Smooth muscle cell (in vitro differentiated cells): ENCODE measurements at regions not wholly inside any gene's neighbourhood (a gene's known extent, or its start where the extent isn't known, plus 50 kb on each side); places are given as distances from the start of the nearest gene placed in this dataset.
"Not testable (repeated sequence)": the region's sequence is repeated elsewhere in the genome, so short reads cannot be mapped to it uniquely, and the experiment has no call there.

Experiments
- DNase-seq: peaks from one replicate; lab custom pipeline; 2025; ENCODE audit not compliant: unreplicated experiment; lab: John Stamatoyannopoulos, UW
- H2AFZ ChIP-seq: fragments of 200-600 bp; sonication (generic); 2 replicates; pipeline ENCODE4 v1.6.0; 2016; ENCODE audit warnings: antibody characterized with exemption, low read depth, mild to moderate bottlenecking
- H3F3A ChIP-seq: fragments of 200-600 bp; sonication (generic); 2 replicates; pipeline ENCODE4 v1.6.0; 2017; ENCODE audit warnings: antibody characterized with exemption, low read depth
- H3K27ac ChIP-seq: fragments of 200-600 bp; sonication (generic); 2 replicates; pipeline ENCODE4 v1.5.1; 2016; ENCODE audit warnings: low read depth, mild to moderate bottlenecking
- H3K27me3 ChIP-seq: fragments of 200-600 bp; sonication (generic); 2 replicates; pipeline ENCODE4 v1.6.1; 2016; ENCODE audit warnings: low read depth, mild to moderate bottlenecking
- H3K36me3 ChIP-seq: fragments of 200-600 bp; sonication (generic); 2 replicates; pipeline ENCODE4 v1.5.1; 2016; ENCODE audit warnings: low read depth
- H3K4me1 ChIP-seq: fragments of 200-600 bp; sonication (generic); 2 replicates; pipeline ENCODE4 v1.5.1; 2016; ENCODE audit warnings: low read depth
- H3K4me2 ChIP-seq: fragments of 200-600 bp; sonication (generic); 2 replicates; pipeline ENCODE4 v1.6.0; 2016; ENCODE audit warnings: mild to moderate bottlenecking
- H3K4me3 ChIP-seq: fragments of 200-600 bp; sonication (generic); 2 replicates; pipeline ENCODE4 v1.5.1; 2016; ENCODE audit warnings: mild to moderate bottlenecking
- H3K79me2 ChIP-seq: fragments of 200-600 bp; sonication (generic); 2 replicates; pipeline ENCODE4 v1.6.0; 2016; ENCODE audit warnings: low read depth, mild to moderate bottlenecking
- H3K9ac ChIP-seq: fragments of 200-600 bp; sonication (generic); 2 replicates; pipeline ENCODE4 v1.6.0; 2016; ENCODE audit warnings: low read depth
- H3K9me3 ChIP-seq: fragments of 200-600 bp; sonication (generic); replicated peaks from 2 replicates; pipeline ENCODE4 v1.5.1; 2016; ENCODE audit warnings: low read depth
- H4K20me1 ChIP-seq: fragments of 200-600 bp; sonication (generic); 2 replicates; pipeline ENCODE4 v1.6.0; 2016; ENCODE audit warnings: low read depth
- WGBS: methylation state at CpG from one replicate; pipeline ENCODE4 v1.1.7; 2016; ENCODE audit warnings: low lambda C conversion rate; 5-methylcytosine and 5-hydroxymethylcytosine counted together
- TF ChIP-seq, protein P1 (sequence below): fragments of 200-600 bp; sonication (generic); IDR thresholded peaks from 2 replicates; pipeline ENCODE4 v1.5.1; 2017; ENCODE audit warnings: borderline replicate concordance, mild to moderate bottlenecking, antibody characterized with exemption; ENCODE audit not compliant: insufficient read depth, poor library complexity, severe bottlenecking

DNA sequence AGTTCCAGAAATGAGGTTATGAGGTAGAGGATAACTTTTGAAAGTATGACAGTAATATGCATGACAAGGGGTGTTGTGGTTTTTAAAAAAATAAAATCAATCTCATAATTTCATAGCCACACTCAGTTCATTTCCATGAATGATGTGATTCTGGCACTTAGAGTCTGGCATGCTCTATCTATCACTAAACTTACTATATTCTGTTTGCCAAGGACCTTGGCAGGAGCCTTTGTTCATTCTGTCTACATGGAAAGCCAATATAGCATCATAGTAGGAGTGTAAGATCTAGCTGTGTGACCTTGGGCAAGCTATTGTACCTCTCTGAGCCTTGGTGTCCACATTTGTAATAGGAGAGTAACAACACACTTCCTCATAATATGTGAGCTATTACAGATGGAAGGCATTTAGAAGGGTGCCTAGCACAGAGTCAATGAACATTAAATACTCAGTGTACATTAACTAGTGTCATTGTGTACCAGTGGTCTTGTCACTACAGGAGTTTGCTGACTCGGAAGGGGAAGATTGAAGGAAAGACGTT, 507.6 kb downstream of the SOX6 start:
- H3K4me1 ChIP-seq = peaks cover 39% of the 10 kb centered on the region
- H3K9me3 ChIP-seq = no peaks in the 10 kb centered on the region
- whole genome bisulfite sequencing = 90% methylated on average over 2 of the region's 2 CpGs
- H2AFZ ChIP-seq = peak overlapping the region; percentile 75
- H3K27me3 ChIP-seq = no peaks in the 10 kb centered on the region
- TF ChIP-seq, protein P1, sequence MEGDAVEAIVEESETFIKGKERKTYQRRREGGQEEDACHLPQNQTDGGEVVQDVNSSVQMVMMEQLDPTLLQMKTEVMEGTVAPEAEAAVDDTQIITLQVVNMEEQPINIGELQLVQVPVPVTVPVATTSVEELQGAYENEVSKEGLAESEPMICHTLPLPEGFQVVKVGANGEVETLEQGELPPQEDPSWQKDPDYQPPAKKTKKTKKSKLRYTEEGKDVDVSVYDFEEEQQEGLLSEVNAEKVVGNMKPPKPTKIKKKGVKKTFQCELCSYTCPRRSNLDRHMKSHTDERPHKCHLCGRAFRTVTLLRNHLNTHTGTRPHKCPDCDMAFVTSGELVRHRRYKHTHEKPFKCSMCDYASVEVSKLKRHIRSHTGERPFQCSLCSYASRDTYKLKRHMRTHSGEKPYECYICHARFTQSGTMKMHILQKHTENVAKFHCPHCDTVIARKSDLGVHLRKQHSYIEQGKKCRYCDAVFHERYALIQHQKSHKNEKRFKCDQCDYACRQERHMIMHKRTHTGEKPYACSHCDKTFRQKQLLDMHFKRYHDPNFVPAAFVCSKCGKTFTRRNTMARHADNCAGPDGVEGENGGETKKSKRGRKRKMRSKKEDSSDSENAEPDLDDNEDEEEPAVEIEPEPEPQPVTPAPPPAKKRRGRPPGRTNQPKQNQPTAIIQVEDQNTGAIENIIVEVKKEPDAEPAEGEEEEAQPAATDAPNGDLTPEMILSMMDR = no peak
- H3K4me2 ChIP-seq = no peak overlapping the region
- no peak overlapping the region for H3K9ac ChIP-seq
- no peaks in the 10 kb centered on the region for H3K36me3 ChIP-seq
- DNase-seq = no peak
- peak overlapping the region; percentile 68 for H3K27ac ChIP-seq
- H3F3A ChIP-seq = peaks cover 5% of the 10 kb centered on the region
- H4K20me1 ChIP-seq = no peaks in the 10 kb centered on the region
- no peak overlapping the region for H3K4me3 ChIP-seq
- H3K79me2 ChIP-seq = no peaks in the 10 kb centered on the region

DNA sequence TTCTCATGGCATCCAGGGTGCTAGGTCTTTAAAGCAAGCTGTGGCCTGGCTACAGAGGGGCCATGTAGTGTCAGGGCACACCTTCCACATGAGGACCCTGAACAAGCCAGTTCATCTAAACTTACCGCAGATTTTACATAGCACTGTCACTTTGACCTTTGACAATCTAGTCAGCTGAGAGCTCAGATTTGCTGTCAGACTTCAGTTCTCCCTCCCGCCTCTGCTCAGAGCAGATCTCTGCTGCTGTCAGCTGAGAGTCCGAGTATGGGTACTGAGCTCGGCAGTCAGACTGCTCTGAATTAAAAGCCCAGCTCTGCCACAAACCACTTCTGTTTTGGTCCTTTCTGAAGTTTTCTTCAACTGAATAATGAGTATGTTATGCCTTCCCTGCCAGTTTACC, 507.1 kb downstream of the SOX6 start:
- no peak for DNase-seq
- peak overlapping the region; percentile 75 for H2AFZ ChIP-seq
- 33% methylated on average over 4 of the region's 4 CpGs for WGBS

DNA sequence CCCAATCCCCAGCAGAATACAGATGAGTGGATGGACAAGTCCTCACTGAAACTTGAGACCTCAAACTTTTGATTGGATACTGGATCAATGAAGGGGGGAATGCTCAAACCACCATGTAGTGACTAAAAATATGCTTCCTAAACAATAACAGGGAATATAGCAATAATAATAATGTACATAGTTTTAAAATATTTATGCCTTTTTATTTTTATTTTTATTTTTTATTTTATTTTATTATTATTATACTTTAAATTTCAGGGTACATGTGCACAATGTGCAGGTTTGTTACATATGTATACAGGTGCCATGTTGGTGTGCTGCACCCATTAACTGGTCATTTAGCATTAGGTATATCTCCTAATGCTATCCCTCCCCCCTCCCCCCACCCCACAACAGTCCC, 506.0 kb downstream of the SOX6 start:
- Histone ChIP-seq H3K4me1 (peaks cover 24% of the 10 kb centered on the region), H2AFZ (peak overlapping the region; percentile 8), H3K27ac (peak overlapping the region; percentile 68), H3K4me2 (peak overlapping the region; percentile 48)
- H3K9ac ChIP-seq, H3F3A ChIP-seq, H3K79me2 ChIP-seq, H3K4me3 ChIP-seq, H3K9me3 ChIP-seq, DNase-seq, H4K20me1 ChIP-seq, H3K27me3 ChIP-seq, H3K36me3 ChIP-seq: not testable (repeated sequence)

More for the DNA sequence above, 507.1 kb downstream of the SOX6 start:
- Histone ChIP-seq H3F3A (peaks cover 5% of the 10 kb centered on the region), H3K9ac (no peak overlapping the region), H3K4me2 (peak overlapping the region; percentile 48), H3K9me3 (no peaks in the 10 kb centered on the region), H3K4me1 (peaks cover 34% of the 10 kb centered on the region), H4K20me1 (no peaks in the 10 kb centered on the region), H3K27ac (peak overlapping the region; percentile 68), H3K36me3 (no peaks in the 10 kb centered on the region), H3K4me3 (no peak overlapping the region), H3K79me2 (no peaks in the 10 kb centered on the region), H3K27me3 (no peaks in the 10 kb centered on the region)
- TF ChIP-seq, protein P1 = no peak

DNA sequence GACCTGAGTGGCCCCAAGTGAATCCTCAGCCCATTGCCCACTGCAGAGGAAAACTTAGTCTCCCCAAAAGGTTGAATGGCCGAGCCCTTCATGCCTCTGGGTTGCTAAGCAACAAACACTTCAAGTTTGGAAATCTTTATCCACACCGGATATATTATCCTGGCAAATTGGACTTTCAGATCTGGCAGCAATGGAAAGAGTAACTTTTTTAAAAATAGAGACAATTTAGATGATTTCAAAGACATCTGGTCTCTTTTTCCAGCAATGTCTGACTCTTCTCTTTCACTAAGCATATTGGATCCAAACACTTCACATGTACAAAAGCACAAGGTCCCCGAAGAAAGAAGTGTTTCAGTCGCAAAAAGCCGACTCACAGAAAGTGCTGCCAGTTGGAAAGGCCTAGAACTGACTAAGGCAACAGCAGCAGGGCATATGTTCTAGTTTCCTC, 505.3 kb downstream of the SOX6 start:
- no peak for DNase-seq
- no peaks in the 10 kb centered on the region for H4K20me1 ChIP-seq
- TF ChIP-seq, protein P1 = no peak
- peak overlapping the region; percentile 73 for H2AFZ ChIP-seq
- peaks cover 24% of the 10 kb centered on the region for H3K4me1 ChIP-seq
- peaks cover 5% of the 10 kb centered on the region for H3F3A ChIP-seq
- H3K4me3 ChIP-seq = no peak overlapping the region
- no peaks in the 10 kb centered on the region for H3K79me2 ChIP-seq
- no peaks in the 10 kb centered on the region for H3K36me3 ChIP-seq
- H3K27me3 ChIP-seq = no peaks in the 10 kb centered on the region
- no peak overlapping the region for H3K9ac ChIP-seq
- WGBS = 91% methylated on average over 5 of the region's 5 CpGs
- no peak overlapping the region for H3K4me2 ChIP-seq
- no peak overlapping the region for H3K27ac ChIP-seq
- H3K9me3 ChIP-seq = no peaks in the 10 kb centered on the region
